Adrenal gland (tissue), 5 donors: ENCODE measurements at regions not wholly inside any gene's neighbourhood (a gene's known extent, or its start where the extent isn't known, plus 50 kb on each side); places are given as distances from the start of the nearest gene placed in this dataset.

Experiments
- POLR2A ChIP-seq, 2 donors: fragments of 450-650 bp; IDR thresholded peaks; one replicate each; pipeline ENCODE4 v1.6.1; 2017; ENCODE audit warnings: antibody characterized with exemption in 2 of 2, mild to moderate bottlenecking in 2 of 2, moderate library complexity in 1 of 2
- TF ChIP-seq, protein P1 (sequence below), 6 experiments: fragments of 450-650 bp in 4 of 6; fragments of 200-600 bp in 2 of 6; sonication (generic) in 1 of 6; IDR thresholded peaks; 1 replicate in 5 of 6; 2 replicates in 1 of 6; pipeline versions ENCODE4 v1.5.1 to v1.8.0; 2016 to 2021; ENCODE audit warnings: antibody characterized with exemption in 6 of 6, mild to moderate bottlenecking in 2 of 6, moderate library complexity in 1 of 6
- donor health status: DM: no; HTN: no; CAD: no.

- TF ChIP-seq, protein P1, sequence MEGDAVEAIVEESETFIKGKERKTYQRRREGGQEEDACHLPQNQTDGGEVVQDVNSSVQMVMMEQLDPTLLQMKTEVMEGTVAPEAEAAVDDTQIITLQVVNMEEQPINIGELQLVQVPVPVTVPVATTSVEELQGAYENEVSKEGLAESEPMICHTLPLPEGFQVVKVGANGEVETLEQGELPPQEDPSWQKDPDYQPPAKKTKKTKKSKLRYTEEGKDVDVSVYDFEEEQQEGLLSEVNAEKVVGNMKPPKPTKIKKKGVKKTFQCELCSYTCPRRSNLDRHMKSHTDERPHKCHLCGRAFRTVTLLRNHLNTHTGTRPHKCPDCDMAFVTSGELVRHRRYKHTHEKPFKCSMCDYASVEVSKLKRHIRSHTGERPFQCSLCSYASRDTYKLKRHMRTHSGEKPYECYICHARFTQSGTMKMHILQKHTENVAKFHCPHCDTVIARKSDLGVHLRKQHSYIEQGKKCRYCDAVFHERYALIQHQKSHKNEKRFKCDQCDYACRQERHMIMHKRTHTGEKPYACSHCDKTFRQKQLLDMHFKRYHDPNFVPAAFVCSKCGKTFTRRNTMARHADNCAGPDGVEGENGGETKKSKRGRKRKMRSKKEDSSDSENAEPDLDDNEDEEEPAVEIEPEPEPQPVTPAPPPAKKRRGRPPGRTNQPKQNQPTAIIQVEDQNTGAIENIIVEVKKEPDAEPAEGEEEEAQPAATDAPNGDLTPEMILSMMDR (IDR thresholded peaks at IDR 0.05), result no peak
- no peak for TF ChIP-seq POLR2A (IDR thresholded peaks at IDR 0.05)
Observed at GRCh38 chr9:89246840-89247239, 64.2 kb upstream of the CKS2 start.
